ENCODE measurements at regions not wholly inside any gene's neighbourhood (a gene's known extent, or its start where the extent isn't known, plus 50 kb on each side); places are given as distances from the start of the nearest gene placed in this dataset.

GRCh38 chr7:32410545-32410944, 79.6 kb downstream of the LSM5 start:
- Histone ChIP-seq H3K27me3 (no peaks in the 10 kb centered on the region), H3K4me3 (no peak overlapping the region), H3K36me3 (no peaks in the 10 kb centered on the region), H3K27ac (no peak overlapping the region), H3K9me3 (no peaks in the 10 kb centered on the region), H3K4me1 (no peaks in the 10 kb centered on the region)
- no peak for DNase-seq
- no peak for TF ChIP-seq CTCF (IDR thresholded peaks at IDR 0.05)
- intact Hi-C loops (cut with DNase I; ENCODE audit: low total_unique reads) = no loop called here

GRCh38 chr7:32406386-32406785, 83.8 kb downstream of the LSM5 start:
- H3K27me3 ChIP-seq = no peaks in the 10 kb centered on the region

GRCh38 chr7:32403463-32404229, 86.5 kb downstream of the LSM5 start:
- intact Hi-C loops (cut with DNase I; ENCODE audit: low total_unique reads) = no loop called here
- no peak overlapping the region for H3K4me3 ChIP-seq
- H3K36me3 ChIP-seq = no peaks in the 10 kb centered on the region
- H3K9me3 ChIP-seq = no peaks in the 10 kb centered on the region
- H3K27ac ChIP-seq = no peak overlapping the region
- H3K4me1 ChIP-seq = no peaks in the 10 kb centered on the region
- H3K27me3 ChIP-seq = no peaks in the 10 kb centered on the region
- no peak for DNase-seq
- TF ChIP-seq CTCF (IDR thresholded peaks at IDR 0.05) = no peak

More at GRCh38 chr7:32406386-32406785, 83.8 kb downstream of the LSM5 start:
- no peak overlapping the region for H3K27ac ChIP-seq
- DNase-seq = no peak
- no peaks in the 10 kb centered on the region for H3K9me3 ChIP-seq
- no peak overlapping the region for H3K4me3 ChIP-seq
- intact Hi-C loops (cut with DNase I; ENCODE audit: low total_unique reads) = no loop called here
- H3K4me1 ChIP-seq = no peaks in the 10 kb centered on the region
- no peaks in the 10 kb centered on the region for H3K36me3 ChIP-seq
- no peak for TF ChIP-seq CTCF (IDR thresholded peaks at IDR 0.05)

GRCh38 chr7:32400676-32401075, 89.5 kb downstream of the LSM5 start:
- Histone ChIP-seq H3K9me3 (no peaks in the 10 kb centered on the region), H3K27me3 (no peaks in the 10 kb centered on the region), H3K4me1 (no peaks in the 10 kb centered on the region), H3K4me3 (no peak overlapping the region), H3K27ac (no peak overlapping the region), H3K36me3 (no peaks in the 10 kb centered on the region)
- TF ChIP-seq CTCF (IDR thresholded peaks at IDR 0.05) = no peak
- DNase-seq = no peak
- intact Hi-C loops (cut with DNase I; ENCODE audit: low total_unique reads) = no loop called here

GRCh38 chr7:32399311-32399710, 90.9 kb downstream of the LSM5 start:
- H3K4me1 ChIP-seq = no peaks in the 10 kb centered on the region
- TF ChIP-seq CTCF (IDR thresholded peaks at IDR 0.05) = no peak
- no peak overlapping the region for H3K27ac ChIP-seq
- intact Hi-C loops (cut with DNase I; ENCODE audit: low total_unique reads) = no loop called here
- no peak for DNase-seq
- H3K4me3 ChIP-seq = no peak overlapping the region
- no peaks in the 10 kb centered on the region for H3K27me3 ChIP-seq
- H3K36me3 ChIP-seq = no peaks in the 10 kb centered on the region
- H3K9me3 ChIP-seq = no peaks in the 10 kb centered on the region

All from tibial artery (tissue), 4 donors.